HS-5 (cell line): ENCODE measurements at regions not wholly inside any gene's neighbourhood (a gene's known extent, or its start where the extent isn't known, plus 50 kb on each side); places are given as distances from the start of the nearest gene placed in this dataset.

ENCODE experiments used
- DNase-seq: peaks from one replicate; pipeline ENCODE4 v3.0.0-alpha.2; 2012; ENCODE audit warnings: low read depth

DNA sequence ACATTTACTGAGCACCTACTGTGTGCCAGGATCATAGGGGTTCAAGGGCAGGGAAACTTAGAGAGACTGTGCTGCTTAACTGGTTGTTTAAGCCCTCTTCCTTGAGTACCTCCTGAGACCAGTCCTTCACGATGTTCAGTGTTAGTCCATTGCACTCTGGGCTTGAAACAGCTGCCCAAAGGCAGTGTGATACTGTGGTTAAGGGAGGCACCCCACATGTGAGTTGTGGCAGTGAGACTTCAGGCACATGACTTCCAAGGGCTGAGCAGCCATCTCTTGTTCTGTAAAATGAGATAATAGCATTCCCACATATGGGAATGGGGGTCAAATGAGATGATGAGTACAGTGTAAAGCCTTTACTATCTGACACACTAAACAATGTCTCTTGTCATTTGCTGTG is 75.1 kb downstream of the LINGO1 start:
- DNase-seq = no peak

DNA sequence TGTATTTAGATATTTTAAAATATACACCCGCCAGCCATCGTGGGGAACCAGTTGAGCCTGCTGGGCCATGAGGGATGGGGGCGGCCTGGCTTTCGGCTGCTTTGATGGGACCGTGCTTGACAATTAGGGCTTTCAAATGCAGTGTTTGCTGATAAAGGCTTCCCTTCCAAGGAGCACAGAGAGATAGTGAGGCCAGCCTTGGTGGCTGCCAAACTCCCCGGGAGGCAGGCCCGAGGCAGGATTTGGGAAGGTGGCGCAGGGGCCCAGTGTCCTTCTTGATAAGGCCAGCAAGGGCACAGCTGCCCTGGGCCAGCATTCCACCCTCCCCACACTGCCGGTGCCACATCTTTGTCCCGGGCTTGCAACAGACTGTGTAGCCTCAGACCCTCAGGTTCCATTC is 75.6 kb downstream of the LINGO1 start:
- no peak for DNase-seq

DNA sequence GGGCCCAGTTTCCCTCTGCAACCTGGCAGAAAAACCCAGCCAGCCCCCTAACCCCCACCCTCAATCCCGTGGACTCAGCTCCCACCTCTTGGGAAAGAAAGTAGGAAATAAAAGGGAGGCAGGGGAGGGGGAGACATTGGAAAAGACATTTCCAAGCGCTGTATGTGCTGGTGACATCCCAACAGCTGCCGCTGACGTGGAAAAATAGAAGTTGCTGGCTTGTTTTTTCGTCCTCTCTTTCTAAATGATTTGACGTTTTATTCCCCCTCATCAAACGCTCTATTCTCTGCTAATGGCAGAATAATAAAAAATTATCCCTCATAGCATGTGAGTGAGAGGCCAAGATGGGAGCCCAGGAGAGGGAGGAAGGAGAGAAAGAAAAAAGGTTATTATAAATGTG is 76.1 kb downstream of the LINGO1 start:
- DNase-seq = no peak

- no peak for DNase-seq
These were observed 77.5 kb downstream of the LINGO1 start for GRCh38 chr15:77555232-77555631.

DNA sequence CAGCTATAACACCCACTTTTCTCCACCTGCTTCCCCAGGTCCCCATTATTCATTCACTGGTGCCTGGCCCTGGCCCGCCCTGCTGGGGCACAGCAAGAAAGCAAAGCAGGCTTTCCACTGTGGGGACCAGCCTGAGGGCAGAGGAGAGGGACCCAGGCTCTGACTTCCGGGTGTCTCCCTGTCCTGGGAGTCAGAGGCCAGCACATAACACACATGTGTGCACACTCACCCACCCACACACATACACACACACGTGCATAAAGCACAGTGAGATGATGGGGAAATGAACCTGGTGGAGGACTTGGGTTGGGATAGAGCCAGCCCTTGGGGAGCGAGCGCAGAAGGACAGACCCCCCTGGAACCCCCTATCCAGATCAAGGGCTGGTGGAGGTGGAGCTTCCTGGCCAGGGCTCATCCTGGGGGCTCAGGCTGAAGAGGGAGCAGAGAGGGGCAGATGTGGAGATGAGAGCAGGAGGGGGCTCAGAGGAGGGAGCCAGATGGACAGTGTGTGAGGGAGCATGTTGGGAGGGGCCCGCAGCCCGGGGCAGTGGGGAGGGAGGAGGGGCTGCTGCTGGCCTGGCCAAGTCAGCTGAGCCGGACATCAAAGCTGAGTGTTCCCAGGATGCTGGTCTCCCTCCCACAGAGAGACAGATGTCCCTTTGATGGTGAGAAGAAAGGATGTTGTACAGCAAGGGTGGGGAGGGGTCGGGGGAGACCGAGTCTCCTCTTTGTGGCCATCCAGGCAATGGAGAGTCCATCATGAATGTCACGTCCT is 78.2 kb downstream of the LINGO1 start:
- no peak for DNase-seq

- no peak for DNase-seq
These were observed 79.0 kb downstream of the LINGO1 start for GRCh38 chr15:77553695-77554094.

DNA sequence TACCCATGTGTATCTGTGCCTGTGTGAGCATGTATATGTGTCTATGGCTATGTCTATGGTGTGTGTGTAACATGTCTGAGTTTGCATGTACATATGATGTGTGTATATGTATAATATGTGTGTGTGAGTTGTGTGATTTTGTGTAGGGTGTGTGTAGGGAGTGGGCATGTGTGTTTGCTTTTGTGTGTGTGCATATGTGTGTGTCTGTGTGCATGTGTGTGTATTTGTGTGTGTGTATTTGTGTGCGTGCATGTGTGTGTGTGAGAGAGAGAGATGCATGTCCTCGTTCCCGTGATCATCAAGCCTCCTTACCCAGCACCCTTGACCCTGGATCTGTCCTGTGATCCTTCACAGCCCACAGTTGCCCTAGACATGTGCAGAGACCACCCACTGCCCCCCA is 79.5 kb downstream of the LINGO1 start:
- no peak for DNase-seq

- DNase-seq = no peak
These were observed 80.6 kb downstream of the LINGO1 start for GRCh38 chr15:77552066-77552465.

GRCh38 chr15:77550301-77551251 is 82.1 kb downstream of the LINGO1 start:
- DNase-seq = no peak

DNA sequence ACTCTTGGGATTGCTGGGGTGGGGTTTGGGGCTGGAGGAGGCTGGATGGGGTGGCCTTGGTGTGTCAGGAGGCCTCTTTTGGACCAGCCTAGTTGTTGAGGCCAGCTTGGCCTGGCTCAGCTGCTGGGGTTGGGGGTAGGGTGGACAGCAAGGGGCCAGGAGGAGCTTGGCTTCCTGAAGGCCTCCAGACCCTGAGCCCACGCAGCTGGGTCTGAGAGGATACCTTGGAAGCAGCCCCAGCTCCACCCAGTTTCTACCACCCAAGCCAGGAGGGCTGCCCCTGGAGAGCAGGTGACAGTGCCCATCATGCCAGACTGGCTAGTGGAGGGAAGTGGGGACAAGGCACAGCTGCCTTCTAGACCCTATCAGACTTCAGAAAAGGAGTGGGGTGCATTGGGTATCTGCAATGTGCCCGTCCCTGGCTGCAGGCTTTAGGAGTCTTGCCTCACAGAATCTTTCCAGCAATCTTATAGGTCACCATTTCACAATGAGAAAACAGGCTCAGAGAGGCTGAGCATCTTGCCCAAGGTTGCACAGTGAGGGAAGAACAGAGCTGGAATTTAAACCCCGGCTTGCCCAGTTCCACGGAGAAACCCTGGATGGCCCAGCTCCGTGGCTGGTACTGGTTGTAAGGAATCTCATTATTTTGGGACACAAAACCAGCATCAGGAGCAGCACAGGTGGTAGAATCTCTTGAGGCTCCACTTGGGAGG is 83.0 kb downstream of the LINGO1 start:
- no peak for DNase-seq

- no peak for DNase-seq
These were observed 83.8 kb downstream of the LINGO1 start for GRCh38 chr15:77548589-77549557.

GRCh38 chr15:77547801-77548588 is 84.7 kb downstream of the LINGO1 start:
- no peak for DNase-seq

GRCh38 chr15:77546870-77547269 is 85.8 kb downstream of the LINGO1 start:
- no peak for DNase-seq

- peak; percentile 51 for DNase-seq
These were observed 86.6 kb downstream of the LINGO1 start for GRCh38 chr15:77546050-77546501.

DNA sequence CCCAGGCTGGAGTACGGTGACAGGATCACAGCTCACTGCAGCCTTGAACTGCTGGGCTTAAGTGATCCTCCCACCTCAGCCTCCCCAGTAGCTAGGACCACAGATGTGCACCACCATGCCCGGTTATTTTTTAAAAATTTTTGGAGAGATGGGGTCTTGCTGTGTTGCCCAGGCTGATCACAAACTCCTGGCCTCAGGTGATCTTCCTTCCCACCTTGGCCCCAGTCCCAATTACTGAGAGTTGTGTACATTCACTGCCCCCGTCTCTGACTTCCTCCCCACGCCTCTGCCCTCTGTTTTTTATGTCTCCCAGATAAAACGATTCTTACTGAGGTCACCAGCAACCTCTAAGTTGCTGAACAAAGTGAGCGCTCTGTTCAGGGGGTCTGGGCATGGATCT is 87.7 kb downstream of the LINGO1 start:
- DNase-seq = no peak

DNA sequence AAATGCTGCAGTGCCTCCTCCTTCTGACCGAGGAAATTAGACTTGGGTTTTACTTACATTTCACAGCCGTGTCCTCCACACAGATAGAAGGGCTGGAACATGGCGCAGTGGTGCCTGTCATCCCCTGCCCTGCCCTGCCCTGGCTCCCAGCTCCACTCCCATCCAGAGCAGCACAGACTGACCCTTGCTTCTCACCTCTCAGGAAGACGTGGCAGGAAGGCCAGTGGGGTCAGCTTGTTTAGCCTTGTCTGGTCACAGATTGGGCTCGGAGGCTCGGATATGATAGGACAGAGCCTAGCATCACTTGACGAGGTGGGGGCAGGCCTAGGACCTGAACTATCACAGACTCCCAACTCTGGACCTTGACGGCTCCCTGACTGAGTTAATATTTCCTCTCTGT is 88.5 kb downstream of the LINGO1 start:
- no peak for DNase-seq

DNA sequence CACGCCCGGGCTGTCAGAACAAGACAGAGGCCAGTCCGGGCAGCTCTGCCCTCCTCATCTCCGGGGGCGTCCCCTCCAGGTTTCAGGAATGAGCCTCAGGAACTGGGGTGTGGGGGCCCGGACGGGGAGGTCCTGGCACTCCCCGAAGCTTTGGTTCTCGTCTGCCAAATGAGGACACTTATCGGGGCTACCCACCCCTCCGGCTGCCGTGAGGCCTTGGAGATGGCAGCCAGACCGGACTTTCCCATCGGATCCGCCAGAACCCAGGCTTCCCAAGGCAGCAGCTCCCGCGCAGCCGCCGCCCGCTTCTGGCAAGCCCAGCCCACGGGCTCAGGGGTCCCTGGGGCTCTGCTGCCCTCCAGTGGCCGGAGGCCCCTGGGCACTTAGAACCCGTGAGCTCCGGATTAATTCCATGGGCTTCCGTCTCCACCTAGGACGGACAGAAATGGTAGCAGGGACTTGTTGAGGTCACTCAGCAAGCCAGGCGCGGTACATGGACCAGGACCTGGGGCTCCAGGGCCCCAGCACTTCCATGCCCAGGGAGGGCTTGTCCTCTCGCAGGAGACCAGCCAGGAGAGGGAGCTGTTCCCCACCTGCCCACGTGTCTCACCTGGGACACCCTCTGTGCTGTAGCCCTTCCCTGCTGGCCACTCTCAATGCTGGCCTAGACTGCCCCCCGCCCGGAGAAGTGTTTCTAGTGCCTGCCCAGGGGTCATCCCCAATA is 89.4 kb downstream of the LINGO1 start:
- DNase-seq = peak; percentile 35

DNA sequence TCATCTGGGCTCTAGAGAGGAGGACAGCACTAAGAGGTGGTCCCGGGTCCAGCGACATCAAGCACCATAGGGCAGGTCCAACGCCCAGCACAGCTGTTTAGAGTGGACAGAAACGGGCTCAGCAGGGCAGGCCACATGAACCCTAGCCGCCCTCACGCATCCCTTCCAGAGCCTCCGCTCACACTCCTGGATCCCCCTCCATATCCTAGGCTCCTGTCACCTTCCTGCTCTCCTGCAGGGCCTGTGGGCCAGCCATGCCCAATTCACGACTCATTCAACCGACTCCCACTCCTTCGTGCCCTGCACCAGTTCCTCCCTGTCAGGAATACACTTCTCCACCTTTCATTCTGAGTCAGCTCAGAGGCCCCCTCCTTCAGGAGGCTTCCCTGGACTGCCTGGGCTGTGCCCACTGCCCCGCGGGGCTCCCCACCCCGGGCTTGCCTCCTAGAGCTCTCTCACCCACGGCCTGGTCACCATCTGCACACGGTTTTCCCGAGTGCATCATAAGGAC is 90.2 kb downstream of the LINGO1 start:
- peak; percentile 49 for DNase-seq

- DNase-seq = no peak
These were observed 91.1 kb downstream of the LINGO1 start for GRCh38 chr15:77541421-77542181.
